Stimulated activated CD8-positive, alpha-beta memory T cell treated with anti-CD3 and anti-CD28 coated beads, Interleukin-12 subunit alpha, Interleukin-12 subunit beta, amount 100 ng/mL, for 1 hour (primary cell): ENCODE measurements at regions not wholly inside any gene's neighbourhood (a gene's known extent, or its start where the extent isn't known, plus 50 kb on each side); places are given as distances from the start of the nearest gene placed in this dataset.
"Not testable (repeated sequence)": the region's sequence is repeated elsewhere in the genome, so short reads cannot be mapped to it uniquely, and the experiment has no call there.

Experiments
- DNase-seq: peaks from one replicate; pipeline ENCODE4 v3.0.0-alpha.2; 2020; ENCODE audit warnings: low read depth

DNA sequence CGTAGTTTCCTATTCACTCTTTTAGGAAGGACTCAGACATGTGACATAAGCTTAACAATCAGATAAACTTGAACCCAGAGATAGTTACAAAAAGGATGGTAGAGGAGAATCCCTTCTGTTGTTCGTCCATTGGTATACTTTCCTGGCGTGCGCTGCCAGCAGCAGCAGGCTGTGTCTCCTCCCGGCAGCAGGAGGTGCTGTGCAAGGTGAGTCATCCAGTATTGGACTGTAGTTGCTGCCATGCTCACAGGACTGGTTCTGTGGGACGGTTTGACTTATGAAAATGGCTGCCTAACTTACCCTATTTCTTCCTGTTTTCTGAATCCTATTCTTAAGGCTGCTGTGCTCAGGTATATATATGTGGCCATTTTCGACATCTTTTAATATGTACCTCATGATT lies 253.4 kb upstream of the LRRC3B start:
- DNase-seq, result no peak

DNA sequence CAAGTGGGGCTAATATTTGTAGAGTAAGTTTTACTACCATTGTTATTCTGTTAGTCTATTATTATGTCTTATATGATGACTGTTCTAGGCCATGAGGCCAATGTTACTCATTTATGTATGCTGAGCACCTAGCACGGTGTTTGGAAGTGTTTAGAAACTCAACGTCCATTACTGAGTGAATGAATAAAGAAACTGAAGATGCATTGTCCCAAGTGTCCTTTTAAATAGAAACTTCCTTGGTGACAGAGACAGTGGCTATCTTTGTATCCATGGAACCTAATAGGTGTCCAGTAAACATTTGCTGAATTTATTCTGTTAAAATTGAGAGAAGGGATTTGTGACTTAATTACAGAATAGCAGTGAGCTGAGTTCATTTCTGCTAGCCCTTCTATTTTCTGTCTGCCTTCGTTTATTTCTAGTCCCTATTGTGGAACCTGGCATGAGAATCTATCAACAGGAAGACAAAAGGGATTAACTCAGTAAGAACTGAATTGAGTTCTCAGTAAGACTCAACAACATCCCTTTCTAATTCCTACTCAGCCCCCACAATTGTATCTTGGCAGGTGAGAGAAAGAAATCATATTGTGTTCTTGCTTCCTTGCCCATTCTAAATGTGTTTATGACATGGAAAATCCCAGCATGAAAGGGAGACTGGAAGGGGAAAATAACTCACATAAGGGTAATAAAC lies 246.6 kb upstream of the LRRC3B start:
- DNase-seq, result no peak

DNA sequence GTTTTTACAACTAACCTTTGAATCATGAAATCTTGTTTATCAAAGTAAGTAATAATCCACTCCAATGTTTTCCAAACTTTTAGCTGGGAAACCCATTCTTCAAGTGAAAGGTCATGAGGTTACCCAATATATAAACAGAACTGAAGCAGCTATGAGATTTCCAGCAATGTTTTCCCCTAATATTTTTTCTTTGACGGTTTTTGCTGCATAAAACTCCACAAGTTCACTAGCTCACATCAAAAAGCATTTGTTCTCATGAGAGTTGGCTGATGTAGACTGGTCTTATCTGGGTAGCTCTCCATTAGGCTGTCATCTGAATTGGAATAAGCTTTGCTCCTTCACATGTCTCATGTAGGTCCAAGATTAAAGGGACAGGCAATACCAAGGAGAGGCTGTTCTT lies 241.2 kb upstream of the LRRC3B start:
- no peak for DNase-seq

DNA sequence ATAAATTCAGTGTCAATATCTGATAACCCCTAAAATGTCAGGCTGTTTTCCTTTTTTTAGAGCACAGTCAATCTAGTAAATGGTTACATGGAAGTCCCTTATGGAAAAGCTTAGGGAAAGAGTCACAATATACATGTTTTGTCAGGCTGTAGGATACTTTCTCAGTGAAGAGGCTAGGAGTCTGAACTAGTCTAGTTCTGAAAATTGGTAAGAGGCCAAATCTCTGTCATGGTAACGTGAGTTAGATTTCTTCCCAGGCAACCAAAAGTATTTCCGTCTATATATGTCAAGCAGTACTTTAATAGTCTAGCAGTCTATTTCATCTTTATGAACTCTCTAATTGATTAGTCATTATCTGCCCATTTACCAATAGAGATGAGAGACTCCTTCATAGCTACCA lies 215.9 kb upstream of the LRRC3B start:
- DNase-seq, result no peak

DNA sequence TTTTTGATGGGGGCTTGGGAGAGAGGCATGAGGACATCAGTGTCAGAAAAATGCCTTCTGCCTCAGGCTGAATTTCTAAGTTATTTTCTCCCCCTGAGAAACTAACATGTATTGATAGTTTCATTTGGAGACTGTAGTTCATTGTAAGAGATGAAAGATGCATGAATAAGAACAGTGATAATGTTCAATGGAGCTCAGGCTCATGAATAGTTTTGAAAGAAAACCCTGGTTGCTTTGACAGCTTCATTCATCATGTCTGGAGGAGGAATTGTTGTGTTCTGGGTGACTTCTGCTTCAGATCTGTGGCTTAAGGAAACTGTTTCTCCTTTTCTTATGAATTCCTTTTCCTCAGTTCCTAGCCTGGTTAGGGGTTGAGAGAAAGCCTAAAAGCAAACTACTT lies 204.0 kb upstream of the LRRC3B start:
- DNase-seq, result no peak

DNA sequence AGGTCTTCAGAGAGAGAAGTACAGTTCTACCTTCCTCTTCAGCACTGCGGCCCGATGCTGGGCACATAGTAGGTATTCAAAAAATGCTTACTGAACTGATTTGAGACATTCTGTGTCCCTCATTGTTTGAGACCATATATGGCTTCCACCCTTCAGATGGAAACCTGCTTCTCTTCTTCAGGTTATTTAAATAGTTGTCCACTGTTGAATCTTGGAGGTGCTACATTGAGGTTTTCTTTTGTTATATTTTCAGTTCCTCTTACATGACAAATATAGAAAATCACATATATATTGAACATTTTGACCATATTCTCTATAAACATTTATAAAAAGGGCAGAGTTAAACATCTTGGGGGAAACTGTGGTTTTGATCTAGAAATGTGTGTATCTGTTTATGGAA lies 200.2 kb upstream of the LRRC3B start:
- DNase-seq, result no peak

DNA sequence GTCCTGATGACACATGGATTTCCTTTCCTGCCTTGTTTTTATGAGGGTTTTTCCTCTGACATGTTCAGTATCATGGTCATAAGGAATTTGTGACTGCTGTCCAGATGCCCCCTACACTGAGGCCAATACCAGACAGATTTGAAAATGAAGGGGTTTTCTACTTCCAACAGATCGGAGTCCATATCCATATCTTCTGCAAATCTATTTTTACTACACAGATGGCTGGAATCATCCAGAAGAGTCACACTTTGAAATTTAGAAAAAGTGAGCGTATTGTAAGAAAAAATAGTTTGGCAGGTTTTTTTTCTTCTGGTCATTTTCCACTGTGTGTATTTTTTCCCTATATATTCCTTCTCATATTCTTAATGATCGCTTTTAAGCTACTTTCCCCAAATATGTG lies 197.5 kb upstream of the LRRC3B start:
- DNase-seq, result no peak

DNA sequence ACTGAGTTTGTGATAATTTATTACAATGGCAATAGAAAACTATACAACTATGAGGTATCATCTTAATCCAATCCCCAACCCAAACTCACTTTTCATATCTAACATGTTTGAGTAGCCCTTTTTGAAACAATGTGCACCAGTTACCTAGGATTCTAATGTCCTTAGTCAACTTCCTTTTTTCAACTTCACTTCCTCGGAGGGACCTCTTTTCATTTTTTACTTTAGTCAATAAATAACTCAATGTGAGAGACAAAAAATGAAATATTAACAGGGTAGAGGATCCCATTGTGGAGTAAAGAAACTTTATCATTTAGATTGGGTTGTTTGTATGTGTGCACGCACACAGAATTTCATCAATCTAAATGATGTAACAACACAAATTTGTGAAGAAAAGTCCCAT lies 193.6 kb upstream of the LRRC3B start:
- no peak for DNase-seq

DNA sequence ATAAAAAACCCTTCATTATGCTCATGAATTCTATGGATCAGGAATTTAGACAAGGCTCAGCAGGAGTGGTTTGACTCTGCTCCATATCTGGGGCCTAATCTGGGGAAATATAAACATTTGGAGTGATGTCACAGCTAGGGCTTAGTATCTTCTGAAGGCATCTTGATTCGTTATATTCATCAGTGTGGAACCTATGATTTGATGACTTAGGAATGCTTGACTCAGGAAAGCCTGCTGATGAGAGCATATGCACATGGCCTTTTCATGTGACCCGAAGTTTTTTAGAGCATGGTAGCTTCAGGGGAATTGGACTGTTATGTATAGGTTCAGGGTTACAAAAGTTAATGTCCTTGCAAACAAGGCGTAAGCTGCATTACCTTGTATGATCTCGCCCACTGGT lies 184.9 kb upstream of the LRRC3B start:
- no peak for DNase-seq

DNA sequence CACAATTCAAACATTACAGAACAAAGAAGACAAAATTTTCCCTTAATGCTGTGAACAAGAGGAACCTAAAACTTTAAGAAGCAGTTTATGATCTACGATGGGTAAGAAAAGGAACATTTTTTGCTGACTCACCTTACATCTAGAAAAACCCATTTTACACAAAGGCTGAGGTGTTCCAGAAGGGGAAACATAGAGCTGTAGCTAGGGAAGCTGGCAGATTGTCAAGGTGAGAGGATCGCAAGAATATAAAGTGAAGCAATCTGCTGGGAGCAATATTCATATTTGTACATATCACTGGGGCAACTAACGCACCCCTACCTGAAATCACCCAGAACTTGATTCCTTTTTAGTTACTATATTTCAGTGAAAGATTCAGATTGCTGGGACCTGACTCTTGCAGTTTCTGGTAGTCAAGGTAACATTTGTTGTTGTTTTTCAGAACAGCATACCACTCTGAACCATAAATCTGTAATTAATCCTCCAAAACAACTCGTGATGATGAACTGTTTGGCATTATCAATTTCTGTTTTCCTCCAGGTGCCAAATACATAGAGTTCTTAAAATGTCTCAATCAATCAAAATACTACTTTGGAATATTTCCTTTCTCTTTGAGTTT lies 184.1 kb upstream of the LRRC3B start:
- no peak for DNase-seq

DNA sequence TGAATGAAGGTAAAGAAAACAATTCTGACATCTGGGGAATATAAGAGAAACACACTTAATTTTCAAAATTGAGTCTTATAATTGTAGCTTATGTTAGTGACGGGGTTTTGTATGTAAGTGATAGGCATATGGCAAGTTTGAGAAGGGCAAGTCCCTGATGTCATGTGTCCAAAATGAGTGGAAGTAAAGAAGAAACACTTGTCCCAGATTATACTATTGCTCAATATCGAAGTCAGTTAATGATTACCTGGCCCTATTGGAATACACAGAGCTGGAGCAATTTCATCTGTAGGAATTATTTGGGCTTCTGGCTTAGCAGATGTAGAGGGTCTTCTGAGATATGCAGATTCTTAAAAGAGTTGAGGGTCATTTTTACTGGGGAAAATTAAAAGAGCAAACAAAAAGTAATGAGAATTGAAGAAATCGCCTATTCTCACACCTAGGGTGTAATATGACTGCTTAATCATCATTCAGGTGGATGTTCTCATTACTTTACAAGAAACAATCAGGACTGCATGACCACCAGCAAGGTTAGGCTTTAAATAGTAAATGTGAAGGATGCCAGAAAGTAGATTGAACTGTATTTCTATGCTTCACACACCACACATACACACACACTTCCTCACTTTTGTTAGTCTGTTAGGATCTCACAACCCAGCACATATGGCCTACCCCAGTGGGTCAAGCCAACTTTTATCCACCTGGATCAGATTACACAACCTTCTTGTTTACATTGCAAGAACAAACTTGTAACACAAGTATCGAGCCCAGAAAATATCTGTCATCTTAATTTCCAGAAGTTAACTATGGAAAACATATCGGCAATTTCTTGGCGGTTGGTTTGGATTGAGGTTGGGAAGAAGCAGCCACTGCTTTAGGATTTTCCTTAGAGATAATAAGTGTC lies 183.3 kb upstream of the LRRC3B start:
- DNase-seq, result no peak

DNA sequence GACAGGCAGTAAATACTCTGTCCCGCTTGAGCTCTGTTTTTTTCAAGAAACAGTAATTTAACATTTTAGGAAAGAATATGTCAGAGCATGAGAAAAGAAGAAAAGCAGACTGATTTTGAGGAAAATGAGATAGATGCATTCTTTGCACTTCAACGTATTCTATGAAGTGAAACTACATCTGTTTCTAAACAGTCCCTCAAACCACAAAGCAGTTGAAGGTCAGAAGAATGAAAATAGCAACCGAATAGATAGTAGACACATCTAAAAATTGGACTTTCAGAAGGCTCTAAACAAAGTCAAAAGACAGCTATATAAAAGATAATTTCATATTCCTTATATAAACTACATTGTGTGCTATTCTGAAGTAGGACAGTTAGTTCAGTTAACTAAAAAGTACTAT lies 172.6 kb upstream of the LRRC3B start:
- no peak for DNase-seq

DNA sequence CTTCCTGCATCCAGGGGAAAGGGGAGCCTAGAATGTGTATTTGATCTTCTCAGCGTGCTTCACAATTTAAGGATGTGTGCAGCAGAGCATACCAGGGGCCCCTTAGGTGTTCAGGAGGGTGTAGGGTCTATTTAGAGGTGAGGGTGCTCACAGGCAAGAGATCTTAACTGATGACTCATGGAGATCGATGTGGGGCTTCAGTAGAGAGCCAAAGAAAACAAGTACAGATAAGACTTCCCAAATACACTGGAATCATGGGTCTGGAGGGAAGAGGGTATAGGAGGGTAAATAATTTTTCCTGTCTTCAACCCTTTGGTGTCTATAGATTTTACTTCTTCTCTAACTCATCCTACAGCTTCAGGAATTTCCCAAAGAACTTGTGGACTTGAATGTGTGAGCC lies 170.2 kb upstream of the LRRC3B start:
- DNase-seq, result no peak

DNA sequence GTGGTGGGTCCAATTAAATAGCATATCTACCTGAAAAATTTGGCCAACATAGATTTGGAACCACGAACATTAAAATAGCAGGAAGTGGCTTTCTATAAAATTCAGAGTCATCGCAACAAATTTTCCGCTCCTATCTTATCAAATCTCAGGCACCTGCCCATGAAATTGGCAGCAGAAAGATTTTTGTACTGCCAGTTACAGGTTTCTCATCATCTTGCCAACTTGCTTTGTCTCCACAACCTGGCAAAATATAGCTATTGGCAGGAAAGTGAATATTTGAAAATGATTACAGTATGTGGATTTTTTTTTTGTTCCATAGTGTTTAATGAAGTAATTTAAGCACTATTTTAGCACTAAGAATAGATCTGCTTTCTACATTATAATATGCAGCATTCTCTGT lies 161.6 kb upstream of the LRRC3B start:
- DNase-seq, result no peak

DNA sequence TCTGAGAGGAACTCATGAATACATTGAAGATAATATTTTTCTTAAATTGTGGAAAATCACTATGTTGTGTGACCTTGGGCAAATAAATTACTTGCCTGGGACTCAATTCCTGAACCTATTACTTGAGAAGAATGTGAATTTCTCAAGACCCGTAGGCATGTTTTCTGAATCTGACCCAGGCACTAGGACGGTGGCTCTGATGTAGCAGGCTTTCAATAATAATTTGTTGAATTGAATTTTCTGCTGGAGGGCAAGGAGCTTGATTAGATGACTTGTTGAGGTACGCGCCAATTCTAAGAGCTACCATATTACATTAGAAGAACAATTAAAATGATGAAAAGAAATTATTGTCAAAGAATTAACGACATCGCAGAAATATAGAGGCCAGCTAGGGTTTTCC lies 150.2 kb upstream of the LRRC3B start:
- DNase-seq, result no peak

DNA sequence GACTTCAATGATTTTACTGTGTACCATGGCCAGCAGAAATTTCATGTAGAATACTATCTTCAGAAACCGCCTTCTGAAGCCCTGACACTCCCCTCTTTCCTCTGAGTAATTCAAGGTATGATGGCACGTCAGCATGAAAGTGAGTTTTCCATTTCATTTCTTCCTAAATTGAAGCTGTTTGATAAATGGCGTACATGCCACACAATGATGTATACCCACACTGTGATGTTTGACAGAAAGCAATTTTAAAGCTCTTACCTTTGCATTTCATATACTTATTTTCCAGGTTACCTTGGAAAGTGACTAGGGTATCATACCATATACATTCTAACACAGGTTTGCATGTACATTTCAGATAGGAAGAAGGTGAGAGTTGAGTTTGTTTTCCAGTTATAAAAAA lies 147.9 kb upstream of the LRRC3B start:
- DNase-seq, result no peak

DNA sequence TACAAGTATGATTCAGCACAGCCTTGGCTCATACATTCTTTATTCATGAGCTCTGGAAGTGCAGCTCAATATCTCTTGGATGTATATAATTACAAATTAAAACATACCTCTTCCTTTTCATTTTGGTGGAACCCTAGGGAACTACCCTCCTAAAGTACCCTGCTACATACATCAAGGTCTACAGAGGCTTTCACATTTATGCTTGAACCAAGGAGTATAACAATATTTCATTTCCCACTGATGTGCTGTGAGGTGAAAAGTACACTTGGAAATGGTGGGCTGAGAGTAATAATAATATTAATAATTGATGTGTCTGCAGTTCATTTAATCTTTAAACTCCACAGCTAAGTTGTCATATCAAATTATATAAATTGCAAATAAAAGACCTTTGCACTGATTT lies 142.2 kb upstream of the LRRC3B start:
- DNase-seq, result no peak

DNA sequence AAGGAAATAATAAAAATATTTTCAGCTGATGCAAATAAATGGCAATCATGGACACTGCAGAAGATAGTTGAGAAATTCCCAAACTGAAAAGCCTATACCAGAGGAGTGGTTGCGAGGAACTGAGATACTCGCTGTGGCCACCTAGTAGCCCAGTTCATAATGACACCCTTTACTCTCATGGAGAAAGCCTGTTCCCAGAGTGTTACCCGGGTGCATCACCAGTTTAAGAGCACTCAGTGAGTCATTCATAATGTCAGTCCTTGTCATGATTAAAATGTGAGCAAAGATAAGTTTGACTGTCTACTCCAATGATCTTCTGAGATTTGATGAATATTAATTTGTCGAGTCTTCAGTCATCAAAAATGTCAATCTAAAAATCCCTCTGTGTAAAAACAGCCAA lies 138.4 kb upstream of the LRRC3B start:
- no peak for DNase-seq

DNA sequence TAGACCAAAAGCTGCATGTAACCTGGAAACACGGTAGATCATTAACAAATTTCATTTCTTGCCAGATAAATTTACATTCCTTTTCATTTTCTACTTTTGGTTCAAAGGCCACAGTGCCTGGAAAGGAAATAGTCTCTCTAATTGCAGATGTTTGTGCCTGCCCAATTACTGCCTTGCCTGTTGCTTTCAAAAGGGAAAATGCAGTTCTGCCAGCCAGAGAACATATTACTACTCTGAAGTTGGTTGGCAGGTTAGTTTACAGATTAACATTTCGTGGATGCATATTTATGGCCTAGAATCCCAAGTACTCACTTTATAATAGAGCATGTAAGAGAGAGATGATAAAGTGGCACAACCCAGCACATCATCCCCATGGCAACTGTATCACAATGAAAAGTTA lies 124.3 kb upstream of the LRRC3B start:
- no peak for DNase-seq

DNA sequence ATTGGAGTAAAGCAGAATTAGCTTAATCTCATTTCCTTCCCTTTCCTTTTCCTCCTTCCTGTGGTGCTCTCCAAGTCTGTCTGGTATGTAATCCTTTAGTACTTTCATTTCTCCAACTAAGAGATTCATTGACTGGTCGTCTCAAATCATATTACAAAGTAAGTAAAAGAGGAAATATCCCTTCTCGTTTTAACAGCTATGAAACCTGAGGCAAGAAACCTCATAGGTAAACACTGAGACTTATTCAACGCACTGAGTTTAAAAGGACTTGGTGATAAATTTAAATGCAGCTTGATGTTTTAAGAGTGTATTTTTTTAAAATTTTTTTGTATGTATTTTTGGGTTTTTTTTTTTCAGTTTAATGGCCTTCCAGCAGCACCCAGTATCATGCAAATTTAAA lies 117.2 kb upstream of the LRRC3B start:
- no peak for DNase-seq

DNA sequence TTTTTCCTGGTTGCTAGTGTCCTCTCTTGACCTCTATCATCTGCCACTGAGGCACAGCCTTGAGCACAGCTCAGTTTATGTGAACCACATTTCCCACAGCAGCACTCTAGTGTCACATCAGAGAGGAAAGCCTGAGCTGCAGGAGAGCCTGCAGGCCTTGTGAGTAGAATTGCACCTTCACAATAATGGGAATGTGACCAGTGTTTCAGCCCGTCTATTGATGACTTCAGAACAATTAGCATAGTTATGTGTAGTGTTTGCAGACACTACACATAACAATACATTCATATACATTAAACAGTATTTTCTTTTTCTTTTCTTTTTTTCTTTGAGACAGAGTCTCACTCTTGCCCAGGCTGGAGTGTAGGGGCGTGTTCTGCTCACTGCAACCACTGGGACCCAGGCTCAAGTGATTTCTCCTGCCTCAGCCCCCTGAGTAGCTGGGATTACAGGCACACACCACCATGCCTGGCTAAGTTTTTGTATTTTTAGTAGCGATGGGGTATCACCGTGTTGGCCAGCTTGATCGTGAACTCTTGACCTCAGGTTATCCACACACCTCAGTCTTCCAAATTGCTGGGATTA lies 108.0 kb upstream of the LRRC3B start:
- DNase-seq, result not testable (repeated sequence)

DNA sequence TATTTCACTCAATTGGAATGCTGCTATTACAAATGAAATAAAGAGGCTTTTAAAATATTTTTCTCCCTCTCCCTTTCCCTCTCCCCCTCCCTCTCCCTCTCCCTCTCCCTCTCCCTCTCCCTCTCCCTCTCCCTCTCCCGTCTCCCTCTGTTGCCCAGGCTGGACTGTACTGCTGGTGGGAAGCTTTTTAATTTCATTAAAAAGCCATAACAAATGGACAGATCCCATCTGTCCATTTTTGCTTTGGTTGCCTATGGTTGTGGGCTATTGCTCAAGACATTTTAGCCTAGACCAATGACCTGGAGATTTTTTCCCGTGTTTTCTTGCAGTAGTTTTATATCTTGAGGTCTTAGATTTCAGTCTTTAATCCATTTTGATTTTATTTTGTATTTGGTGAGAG lies 107.2 kb upstream of the LRRC3B start:
- no peak for DNase-seq

DNA sequence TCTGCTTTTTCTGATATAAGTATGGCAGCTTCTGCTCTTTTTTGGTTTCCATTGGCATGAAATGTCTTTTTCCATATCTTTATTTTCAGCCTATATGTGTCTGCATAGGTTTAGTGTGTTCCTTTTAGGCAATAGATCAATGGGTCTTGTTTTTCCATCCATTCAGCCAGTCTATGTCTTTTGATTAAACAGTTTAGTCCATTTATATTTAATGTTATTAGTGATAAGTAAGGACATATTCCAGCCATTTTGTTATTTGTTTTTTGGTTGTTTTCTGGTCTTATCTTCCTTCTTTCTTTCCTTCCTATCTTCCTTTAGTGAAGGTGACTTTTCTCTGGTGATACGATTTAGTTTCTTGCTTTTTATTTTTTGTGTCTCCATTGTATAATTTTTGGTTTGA lies 101.3 kb upstream of the LRRC3B start:
- no peak for DNase-seq
